NOMO-1 treated with DMSO at 0.1 percent for 48 hours (cell line): ENCODE measurements at regions not wholly inside any gene's neighbourhood (a gene's known extent, or its start where the extent isn't known, plus 50 kb on each side); places are given as distances from the start of the nearest gene placed in this dataset.

ENCODE experiments used
- DNase-seq: peaks from one replicate; lab custom pipeline; 2025; ENCODE audit not compliant: unreplicated experiment; lab: John Stamatoyannopoulos, UW

- DNase-seq, result no peak
Observed at GRCh38 chr12:90281154-90281868, 572.7 kb upstream of the ATP2B1 start.

GRCh38 chr12:90280564-90281058 lies 572.0 kb upstream of the ATP2B1 start:
- DNase-seq, result no peak

- DNase-seq, result no peak
Observed at GRCh38 chr12:90280033-90280432, 571.4 kb upstream of the ATP2B1 start.

GRCh38 chr12:90275088-90275487 lies 566.5 kb upstream of the ATP2B1 start:
- DNase-seq, result no peak

GRCh38 chr12:90274407-90274806 lies 565.8 kb upstream of the ATP2B1 start:
- no peak for DNase-seq

- no peak for DNase-seq
Observed at GRCh38 chr12:90268574-90268973, 559.9 kb upstream of the ATP2B1 start.

- no peak for DNase-seq
Observed at GRCh38 chr12:90262251-90262650, 553.6 kb upstream of the ATP2B1 start.

GRCh38 chr12:90261283-90261682 lies 552.6 kb upstream of the ATP2B1 start:
- no peak for DNase-seq

GRCh38 chr12:90260136-90260535 lies 551.5 kb upstream of the ATP2B1 start:
- DNase-seq, result no peak

GRCh38 chr12:90257927-90258624 lies 549.4 kb upstream of the ATP2B1 start:
- no peak for DNase-seq

GRCh38 chr12:90254796-90255195 lies 546.2 kb upstream of the ATP2B1 start:
- DNase-seq, result no peak

- peak; percentile 98 for DNase-seq
Observed at GRCh38 chr12:90253674-90254181, 545.1 kb upstream of the ATP2B1 start.

GRCh38 chr12:90253136-90253535 lies 544.5 kb upstream of the ATP2B1 start:
- peak; percentile 66 for DNase-seq

GRCh38 chr12:90250766-90251165 lies 542.1 kb upstream of the ATP2B1 start:
- DNase-seq, result no peak

GRCh38 chr12:90250042-90250441 lies 541.4 kb upstream of the ATP2B1 start:
- no peak for DNase-seq

GRCh38 chr12:90246688-90247087 lies 538.0 kb upstream of the ATP2B1 start:
- DNase-seq, result peak; percentile 63

GRCh38 chr12:90245391-90245790 lies 536.8 kb upstream of the ATP2B1 start:
- no peak for DNase-seq

GRCh38 chr12:90244232-90244631 lies 535.6 kb upstream of the ATP2B1 start:
- DNase-seq, result no peak

- DNase-seq, result no peak
Observed at GRCh38 chr12:90243211-90243610, 534.6 kb upstream of the ATP2B1 start.

- no peak for DNase-seq
Observed at GRCh38 chr12:90239732-90240260, 531.2 kb upstream of the ATP2B1 start.

- DNase-seq, result no peak
Observed at GRCh38 chr12:90238663-90239271, 530.1 kb upstream of the ATP2B1 start.

- DNase-seq, result no peak
Observed at GRCh38 chr12:90237841-90238240, 529.2 kb upstream of the ATP2B1 start.
